Suppressor macrophage (primary cell): ENCODE measurements at regions not wholly inside any gene's neighbourhood (a gene's known extent, or its start where the extent isn't known, plus 50 kb on each side); places are given as distances from the start of the nearest gene placed in this dataset.

ENCODE experiments used
- DNase-seq, 4 experiments: peaks; one replicate each; pipeline ENCODE4 v3.0.0-alpha.2; 2020 to 2022

DNA sequence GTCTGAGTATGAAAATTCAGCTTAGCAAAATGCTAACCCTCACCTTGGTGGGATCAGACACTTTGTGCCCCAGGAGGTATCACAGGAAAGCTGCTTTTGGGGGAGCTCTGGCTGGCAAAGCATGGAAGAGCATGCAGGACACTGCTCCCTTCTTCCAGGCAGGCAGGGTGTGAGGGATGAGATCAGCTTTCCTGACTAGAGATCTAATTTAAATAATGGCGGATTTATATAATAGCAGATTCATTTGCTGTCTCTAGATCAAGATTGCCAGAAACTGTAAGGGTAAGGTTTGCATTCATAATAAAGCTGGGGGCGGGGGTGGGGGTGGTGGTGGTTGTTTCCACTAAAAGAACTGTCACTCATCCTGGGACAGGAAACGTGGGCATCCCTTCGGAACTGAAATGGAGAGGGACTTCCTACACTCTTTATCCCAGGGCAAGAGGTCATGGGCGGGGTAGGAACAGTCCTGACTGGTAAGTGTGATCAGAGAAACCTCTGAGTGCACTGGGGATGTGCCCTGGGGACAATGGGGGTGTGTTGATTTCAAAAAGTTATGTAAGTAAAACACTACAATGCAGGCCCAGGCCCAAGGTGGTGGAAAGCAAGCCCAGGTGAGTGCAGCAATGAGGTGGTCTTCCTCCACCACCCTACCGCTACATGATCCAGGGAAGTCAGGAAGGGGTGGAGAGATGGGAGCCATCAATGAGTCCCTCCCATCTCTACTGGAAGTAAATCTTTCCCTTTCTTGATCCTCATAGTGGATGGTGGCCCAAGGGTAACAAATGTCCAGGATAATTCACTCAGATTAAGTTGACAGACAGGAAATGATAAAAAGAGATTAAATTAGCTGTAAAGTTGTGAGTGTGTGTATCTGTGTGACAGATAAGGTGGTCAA is 171.4 kb upstream of the SERPINE2 start:
- peak in 3 of 4 experiments; percentile 16 to 20 (median 19) for DNase-seq

DNA sequence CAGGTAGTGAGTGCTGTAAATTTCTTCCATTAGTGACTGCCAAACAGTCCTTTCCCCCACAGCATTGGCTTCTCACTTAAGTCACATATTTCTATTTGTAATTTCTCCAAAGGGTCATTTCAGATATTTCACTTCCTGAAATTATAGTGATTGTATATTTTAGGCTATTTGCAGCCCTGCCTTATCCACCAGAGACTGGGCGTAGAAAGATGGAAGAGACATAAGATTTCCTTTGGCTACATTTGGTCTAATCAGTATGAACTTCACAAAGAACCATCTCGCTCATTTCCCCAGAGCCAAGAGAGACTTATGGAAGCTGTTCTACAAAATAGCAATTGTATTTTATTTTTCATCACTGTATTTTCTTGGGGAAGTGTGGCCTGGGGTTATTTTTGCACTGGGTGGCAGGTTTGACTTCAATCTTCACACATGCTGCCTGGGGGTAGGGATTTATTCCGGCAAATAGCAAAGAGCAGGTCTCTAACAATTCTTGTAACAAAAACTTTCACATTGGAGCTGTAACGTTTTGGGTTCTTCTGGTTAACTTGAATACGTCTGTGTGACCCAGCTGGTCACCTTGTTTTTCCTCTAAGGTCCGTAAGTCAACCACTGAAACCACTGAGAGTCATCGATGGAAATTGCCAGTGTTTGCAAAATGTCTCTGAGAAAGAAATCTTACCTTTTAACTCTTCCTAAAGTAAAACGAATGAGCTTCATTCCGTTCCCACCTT is 170.6 kb upstream of the SERPINE2 start:
- no peak for DNase-seq

DNA sequence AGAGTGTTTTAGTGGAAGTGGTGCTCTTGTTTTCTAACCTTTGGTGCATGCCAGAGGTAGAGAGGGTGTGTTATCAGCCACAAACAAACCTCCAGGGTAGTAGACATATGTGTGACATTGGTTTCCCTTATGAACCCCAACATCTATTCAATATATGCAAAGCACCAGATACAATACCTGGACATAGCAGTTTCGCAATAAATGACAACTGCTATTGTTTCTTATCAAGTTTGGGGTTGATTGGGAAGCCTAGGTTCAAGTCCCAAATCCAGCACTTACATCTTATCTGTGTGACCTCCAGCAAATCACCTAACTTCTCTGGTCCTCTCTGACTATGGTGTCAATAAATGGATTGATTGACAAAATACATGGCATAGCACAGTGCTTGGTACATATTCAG is 169.4 kb upstream of the SERPINE2 start:
- no peak for DNase-seq

GRCh38 chr2:224208007-224208406 is 168.9 kb upstream of the SERPINE2 start:
- DNase-seq = no peak

GRCh38 chr2:224206816-224207215 is 167.7 kb upstream of the SERPINE2 start:
- DNase-seq = no peak

- DNase-seq = no peak
These were observed 163.3 kb upstream of the SERPINE2 start for GRCh38 chr2:224202281-224202865.

DNA sequence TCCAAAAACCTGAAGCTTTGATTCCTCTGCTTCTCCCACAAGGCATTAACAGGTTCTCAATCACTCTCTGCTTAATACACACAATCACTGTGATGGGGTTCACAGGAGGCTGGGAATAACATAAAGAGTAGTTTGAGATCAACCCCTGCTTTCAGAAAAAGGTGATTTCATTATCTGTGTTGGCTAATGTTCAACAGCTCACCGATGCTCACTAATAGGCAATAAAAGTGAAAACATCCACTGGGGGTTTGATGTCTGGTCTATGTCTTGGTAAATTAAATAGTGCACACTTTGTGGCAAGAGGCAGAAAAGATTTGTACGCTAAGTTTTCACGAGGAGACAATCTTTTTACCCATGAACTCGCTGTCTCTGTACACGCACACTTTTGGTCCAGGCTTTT is 159.3 kb upstream of the SERPINE2 start:
- no peak for DNase-seq

GRCh38 chr2:224196810-224197209 is 157.7 kb upstream of the SERPINE2 start:
- no peak for DNase-seq

DNA sequence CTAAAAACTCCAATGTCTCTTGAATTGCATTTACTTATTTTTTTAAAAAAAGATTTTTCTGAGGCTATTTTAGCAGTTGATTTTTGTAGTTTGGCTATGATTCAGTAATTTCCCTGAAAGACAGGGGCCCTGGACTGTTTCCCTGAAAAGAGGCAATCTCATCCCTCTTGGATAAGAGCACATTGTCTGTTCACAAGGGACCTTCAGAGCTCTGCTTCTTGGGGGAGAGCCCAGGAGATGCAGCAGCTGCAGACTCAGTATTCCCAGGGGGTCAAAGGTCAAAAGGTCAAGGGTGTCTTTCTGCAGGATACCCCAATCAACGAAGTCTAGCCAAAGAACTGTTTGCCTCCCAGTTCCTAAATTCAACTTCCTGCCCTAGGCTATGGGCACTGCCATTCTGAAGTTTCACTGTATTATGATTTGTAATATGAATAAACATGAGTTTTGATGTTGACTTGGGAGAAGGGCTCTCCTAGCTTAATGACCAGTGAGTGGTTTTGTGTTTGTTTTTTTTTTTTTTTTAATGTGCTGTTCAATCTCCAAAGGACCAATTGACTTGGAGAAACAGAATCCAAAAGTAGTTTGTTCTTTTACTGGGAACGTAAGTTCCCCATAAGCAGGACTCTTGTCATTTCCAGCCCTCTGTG is 157.0 kb upstream of the SERPINE2 start:
- DNase-seq = no peak

DNA sequence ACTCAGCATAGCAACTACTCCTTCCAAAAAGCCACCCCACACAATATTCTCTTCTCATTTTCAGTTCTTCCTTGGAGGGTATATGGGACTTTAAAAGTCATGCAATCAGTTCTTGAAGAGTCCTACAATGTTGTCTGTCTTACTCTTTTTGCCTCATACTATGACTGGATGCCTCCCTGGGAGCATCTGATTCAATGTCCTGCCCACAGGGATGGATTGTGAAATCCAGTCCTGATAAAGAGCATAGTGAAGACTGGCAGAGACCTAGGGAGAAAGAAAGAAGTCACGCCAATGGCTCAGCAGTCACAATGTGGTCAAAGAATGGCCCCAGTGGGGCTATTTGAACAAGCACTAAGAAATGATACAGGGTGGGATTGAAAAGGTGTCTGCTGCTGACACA is 155.1 kb upstream of the SERPINE2 start:
- no peak for DNase-seq

DNA sequence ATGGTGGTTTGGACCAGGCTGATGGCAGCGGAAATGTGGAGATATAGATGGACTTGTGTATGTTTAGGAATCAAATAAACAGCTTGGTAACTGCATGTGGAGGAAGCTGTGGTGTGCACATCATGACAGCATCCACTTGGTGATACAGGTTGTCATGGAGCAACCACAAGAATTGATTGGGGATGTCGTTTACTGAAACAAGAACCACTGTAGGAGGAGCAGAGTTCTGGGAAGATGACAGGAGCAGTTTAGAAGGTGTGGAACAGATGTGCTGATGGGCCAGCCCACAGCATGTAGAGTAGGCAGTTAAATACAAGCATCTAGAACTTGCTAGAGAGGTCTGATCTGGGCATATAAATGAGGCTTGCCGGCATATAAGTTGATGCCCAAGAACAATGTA is 152.4 kb upstream of the SERPINE2 start:
- no peak for DNase-seq

GRCh38 chr2:224190936-224191270 is 151.8 kb upstream of the SERPINE2 start:
- no peak for DNase-seq

GRCh38 chr2:224190234-224190935 is 151.3 kb upstream of the SERPINE2 start:
- no peak for DNase-seq

- no peak for DNase-seq
These were observed 148.1 kb upstream of the SERPINE2 start for GRCh38 chr2:224187220-224187619.

GRCh38 chr2:224185023-224185601 is 146.0 kb upstream of the SERPINE2 start:
- DNase-seq = no peak

GRCh38 chr2:224183086-224183485 is 144.0 kb upstream of the SERPINE2 start:
- DNase-seq = no peak

DNA sequence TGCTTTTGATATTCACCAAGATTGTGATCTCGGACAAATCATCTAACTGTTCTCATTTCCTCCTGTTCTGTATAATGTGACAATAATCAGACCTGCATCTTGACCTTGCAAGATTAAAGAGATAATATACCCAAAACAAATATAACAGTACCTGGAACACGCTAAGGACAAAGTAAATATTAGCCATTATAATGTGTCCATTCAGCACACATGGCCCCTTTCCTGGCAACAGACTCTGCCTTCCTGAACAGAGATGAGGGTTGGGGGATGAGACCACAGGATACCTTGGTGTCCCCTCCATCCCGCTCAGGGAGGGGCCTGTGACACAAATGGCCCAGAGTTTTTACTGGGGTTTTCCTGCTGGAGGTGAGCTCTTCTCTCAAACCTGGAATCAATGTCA is 143.4 kb upstream of the SERPINE2 start:
- no peak for DNase-seq

GRCh38 chr2:224181534-224182155 is 142.6 kb upstream of the SERPINE2 start:
- no peak for DNase-seq

DNA sequence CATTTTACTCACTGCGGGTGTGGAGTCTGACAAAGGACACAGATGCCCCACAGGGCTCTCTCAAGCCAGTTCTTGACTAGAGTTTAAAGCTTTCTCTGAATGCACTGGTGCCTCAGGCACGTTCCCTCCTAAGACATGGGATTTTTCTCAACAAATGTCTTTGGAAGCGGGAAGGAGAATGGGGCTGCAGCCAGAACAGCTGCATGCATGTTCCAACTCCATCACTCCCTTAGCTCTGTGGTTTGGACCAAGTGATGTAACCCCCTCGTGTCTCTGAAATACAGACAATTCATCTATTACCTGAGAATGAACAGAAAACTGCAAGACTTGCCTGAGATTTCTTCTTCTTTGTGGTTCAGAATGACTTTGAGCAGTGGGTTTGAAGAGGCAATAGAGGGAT is 141.7 kb upstream of the SERPINE2 start:
- DNase-seq = no peak

- DNase-seq = no peak
These were observed 139.0 kb upstream of the SERPINE2 start for GRCh38 chr2:224178056-224178455.

DNA sequence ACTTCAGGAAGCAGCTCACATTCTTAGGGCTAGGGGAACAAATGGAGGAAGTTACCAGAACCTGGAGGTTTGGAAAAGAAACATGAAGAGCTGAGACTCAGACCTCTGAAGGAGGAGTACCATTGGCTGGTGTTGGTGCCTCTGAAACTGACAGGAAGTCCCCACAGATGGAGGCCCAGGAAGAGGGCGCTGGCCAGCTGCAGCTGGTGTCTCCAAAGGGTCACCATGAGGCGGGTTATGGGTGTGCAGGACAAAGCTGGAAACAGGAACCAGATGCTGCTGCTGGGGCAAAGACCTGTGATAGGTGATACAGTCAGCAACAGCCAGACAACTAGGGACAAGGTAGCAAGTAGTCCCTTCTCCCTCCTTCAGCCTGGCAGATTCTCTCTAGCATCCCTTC is 136.5 kb upstream of the SERPINE2 start:
- no peak for DNase-seq

- DNase-seq = no peak
These were observed 135.9 kb upstream of the SERPINE2 start for GRCh38 chr2:224174990-224175389.
